ENCODE measurements at regions not wholly inside any gene's neighbourhood (a gene's known extent, or its start where the extent isn't known, plus 50 kb on each side); places are given as distances from the start of the nearest gene placed in this dataset.

GRCh38 chr6:138682704-138683527 is 90.7 kb upstream of the CCDC28A start:
- Histone ChIP-seq H3K27me3 (ENCODE audit: insufficient read depth, low read depth, severe bottlenecking) (no peaks in the 10 kb centered on the region), H3K27ac (peak overlapping the region; percentile 67), H3K4me3 (ENCODE audit: low read depth, low read length) (no peak overlapping the region), H3K36me3 (no peaks in the 10 kb centered on the region), H3K9me3 (ENCODE audit: severe bottlenecking) (no peaks in the 10 kb centered on the region)
- TF ChIP-seq CTCF (IDR thresholded peaks at IDR 0.05; ENCODE audit: low read depth, low read length) = no peak
- peak; percentile 38 for DNase-seq

DNA sequence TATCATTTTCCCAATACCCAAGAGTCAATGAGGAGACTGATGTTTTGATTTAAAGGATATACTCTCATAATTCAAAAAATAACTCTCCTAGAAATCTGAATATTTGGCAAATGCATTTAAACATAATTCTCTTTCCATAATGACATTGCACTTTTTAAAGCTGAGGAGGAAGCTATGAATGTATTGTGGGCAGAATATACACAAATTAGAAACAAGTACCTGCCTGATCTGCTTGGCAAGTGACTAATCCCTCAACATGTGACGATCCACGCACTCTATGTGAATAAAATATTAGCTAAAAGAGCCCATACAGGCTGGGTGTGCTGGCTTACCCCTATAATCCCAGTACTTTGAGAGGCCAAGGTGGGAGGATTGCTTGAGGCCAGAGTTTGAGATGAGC is 88.3 kb upstream of the CCDC28A start:
- Histone ChIP-seq H3K4me3 (ENCODE audit: low read depth, low read length) (no peak overlapping the region), H3K27ac (no peak overlapping the region), H3K27me3 (ENCODE audit: insufficient read depth, low read depth, severe bottlenecking) (no peaks in the 10 kb centered on the region), H3K9me3 (ENCODE audit: severe bottlenecking) (no peaks in the 10 kb centered on the region), H3K36me3 (no peaks in the 10 kb centered on the region)
- DNase-seq = no peak
- TF ChIP-seq CTCF (IDR thresholded peaks at IDR 0.05; ENCODE audit: low read depth, low read length) = no peak

DNA sequence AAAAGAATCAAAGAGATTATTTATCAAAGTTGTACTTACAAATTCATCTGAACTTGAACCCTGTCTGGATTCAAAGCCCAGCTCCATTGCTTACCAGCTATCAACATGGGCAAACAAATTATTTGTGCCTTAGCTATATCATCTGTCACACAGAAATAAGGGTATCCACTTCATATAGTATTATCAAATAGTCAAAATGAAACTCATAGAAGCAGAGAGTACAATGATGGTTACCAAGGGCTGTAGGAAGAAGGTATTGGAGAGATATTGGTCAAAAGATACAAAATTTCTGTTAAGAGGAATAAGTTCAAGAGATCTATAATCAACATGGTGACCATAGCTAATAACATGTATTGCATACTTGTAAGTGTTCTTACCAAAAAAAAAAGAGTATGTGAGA is 87.8 kb upstream of the CCDC28A start:
- no peak overlapping the region for H3K27ac ChIP-seq
- DNase-seq = no peak
- no peak for TF ChIP-seq CTCF (IDR thresholded peaks at IDR 0.05; ENCODE audit: low read depth, low read length)

DNA sequence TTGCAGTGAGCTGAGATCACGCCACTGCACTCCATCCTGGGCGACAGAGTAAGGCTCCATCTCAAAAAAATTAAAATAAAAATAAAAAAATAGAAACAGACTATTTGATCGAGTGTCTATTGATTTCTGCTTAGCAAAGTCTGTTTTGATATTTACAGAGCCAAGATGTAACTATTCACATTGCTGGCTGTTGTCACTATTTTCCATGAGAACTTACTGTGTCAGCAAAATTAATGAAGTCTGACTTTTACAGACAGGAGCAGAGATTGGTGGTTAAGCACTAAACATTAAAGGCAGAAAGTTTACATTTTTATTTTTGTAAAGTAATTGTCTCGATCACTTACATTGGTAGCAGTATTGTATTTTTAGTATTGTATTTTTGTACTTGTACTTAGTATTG is 85.0 kb upstream of the CCDC28A start:
- DNase-seq = no peak
- Histone ChIP-seq H3K27ac (no peak overlapping the region), H3K9me3 (ENCODE audit: severe bottlenecking) (no peaks in the 10 kb centered on the region), H3K27me3 (ENCODE audit: insufficient read depth, low read depth, severe bottlenecking) (no peaks in the 10 kb centered on the region), H3K36me3 (no peaks in the 10 kb centered on the region), H3K4me3 (ENCODE audit: low read depth, low read length) (no peak overlapping the region)
- no peak for TF ChIP-seq CTCF (IDR thresholded peaks at IDR 0.05; ENCODE audit: low read depth, low read length)

More for the DNA sequence above, 87.8 kb upstream of the CCDC28A start:
- Histone ChIP-seq H3K27me3 (ENCODE audit: insufficient read depth, low read depth, severe bottlenecking) (no peaks in the 10 kb centered on the region), H3K9me3 (ENCODE audit: severe bottlenecking) (no peaks in the 10 kb centered on the region), H3K36me3 (no peaks in the 10 kb centered on the region), H3K4me3 (ENCODE audit: low read depth, low read length) (no peak overlapping the region)

- Histone ChIP-seq H3K27ac (no peak overlapping the region), H3K4me3 (ENCODE audit: low read depth, low read length) (no peak overlapping the region), H3K9me3 (ENCODE audit: severe bottlenecking) (no peaks in the 10 kb centered on the region), H3K36me3 (no peaks in the 10 kb centered on the region), H3K27me3 (ENCODE audit: insufficient read depth, low read depth, severe bottlenecking) (no peaks in the 10 kb centered on the region)
- no peak for DNase-seq
- TF ChIP-seq CTCF (IDR thresholded peaks at IDR 0.05; ENCODE audit: low read depth, low read length) = no peak
Observed at GRCh38 chr6:138689849-138690248, 83.7 kb upstream of the CCDC28A start.

Data from WERI-Rb-1 (cell line).